GM13977 (cell line): ENCODE measurements at regions not wholly inside any gene's neighbourhood (a gene's known extent, or its start where the extent isn't known, plus 50 kb on each side); places are given as distances from the start of the nearest gene placed in this dataset.
"Not testable (repeated sequence)": the region's sequence is repeated elsewhere in the genome, so short reads cannot be mapped to it uniquely, and the experiment has no call there.

Source experiments
- DNase-seq: peaks from one replicate; pipeline ENCODE4 v3.0.0; 2012; ENCODE audit warnings: low spot score
- CTCF ChIP-seq: IDR thresholded peaks from 2 replicates; pipeline ENCODE4 v1.5.1; 2012; ENCODE audit warnings: mild to moderate bottlenecking, control low read depth; ENCODE audit not compliant: insufficient read depth; ENCODE audit errors: extremely low read depth, missing control alignments
- in situ Hi-C: fragments of 300-500 bp; cut with MboI; formaldehyde crosslinking; loops from one replicate; pipeline ENCODE4 v1.12.0; 2022; ENCODE audit warnings: low sequenced_read_pairs, low pct_unique_long_range_greater_than_20kb, mixed read lengths, inconsistent platforms; ENCODE audit not compliant: unreplicated experiment

DNA sequence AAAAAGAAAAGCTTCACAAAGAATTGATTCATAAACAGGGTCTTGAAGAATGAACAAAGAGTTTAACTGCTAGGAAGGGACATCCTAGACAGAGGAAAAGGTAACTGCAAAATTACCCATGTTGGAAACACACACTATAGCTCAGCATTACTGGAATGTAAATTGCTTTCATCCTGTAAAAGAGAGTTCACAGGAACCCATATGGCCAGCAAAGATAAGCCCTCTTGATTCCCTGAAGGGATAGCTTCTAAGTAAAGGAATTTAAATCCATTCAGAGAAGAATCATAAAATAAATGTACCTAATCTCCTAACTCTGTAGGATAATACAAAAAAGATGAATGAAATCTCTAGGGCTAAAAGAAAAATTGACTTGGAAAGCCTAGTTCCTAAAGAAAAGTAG lies 107.1 kb upstream of the INTU start:
- DNase-seq: no peak
- in situ Hi-C loops: no loop called here
- TF ChIP-seq CTCF: no peak

GRCh38 chr4:127528302-127528701 lies 104.5 kb upstream of the INTU start:
- no peak for TF ChIP-seq CTCF
- in situ Hi-C loops: no loop called here

DNA sequence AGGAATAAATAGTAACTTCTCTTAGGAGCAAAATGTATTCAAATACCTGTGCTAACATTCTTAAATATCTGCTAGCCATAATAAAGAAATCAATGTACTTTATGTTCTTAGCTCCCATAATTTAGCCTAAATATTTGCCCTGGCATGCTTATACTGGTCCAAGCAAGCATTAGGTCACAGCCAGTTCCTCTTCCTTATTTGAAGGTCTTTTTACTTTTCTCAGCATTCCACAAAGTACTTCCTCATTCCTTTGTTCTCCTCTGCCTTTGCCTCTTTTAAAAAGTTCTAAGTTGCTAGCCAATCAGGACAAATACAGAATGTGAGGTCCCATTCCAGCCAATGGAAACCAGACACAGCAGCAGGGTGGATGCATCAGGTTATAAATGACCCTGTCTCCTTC lies 102.9 kb upstream of the INTU start:
- in situ Hi-C loops, DNase-seq: not testable (repeated sequence)

More at GRCh38 chr4:127528302-127528701, 104.5 kb upstream of the INTU start:
- no peak for DNase-seq

- TF ChIP-seq CTCF: no peak
Measured at GRCh38 chr4:127533028-127533700, 99.6 kb upstream of the INTU start.

GRCh38 chr4:127534041-127534825 lies 98.5 kb upstream of the INTU start:
- in situ Hi-C loops: no loop called here
- no peak for TF ChIP-seq CTCF
- no peak for DNase-seq

More at GRCh38 chr4:127533028-127533700, 99.6 kb upstream of the INTU start:
- in situ Hi-C loops: no loop called here
- DNase-seq: no peak

DNA sequence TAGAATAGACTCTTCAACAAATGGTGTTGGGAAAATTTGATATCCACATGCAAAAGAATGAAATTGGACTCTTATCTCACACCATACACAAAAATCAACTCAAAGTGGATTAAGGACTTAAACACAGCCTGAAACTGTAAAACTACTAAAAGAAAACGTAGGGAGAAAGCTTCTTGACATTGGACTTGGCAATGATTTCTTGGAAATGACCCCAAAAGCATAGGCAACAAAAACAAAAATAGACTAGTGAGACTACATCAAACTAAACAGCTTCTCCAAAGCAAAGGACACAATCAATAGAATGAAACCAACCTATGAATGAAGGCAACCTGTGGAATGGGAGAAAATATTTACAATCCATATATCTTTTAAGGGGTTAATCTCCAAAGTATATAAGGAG lies 94.7 kb upstream of the INTU start:
- in situ Hi-C loops: no loop called here
- DNase-seq: no peak
- TF ChIP-seq CTCF: no peak

- no peak for DNase-seq
- in situ Hi-C loops: no loop called here
- no peak for TF ChIP-seq CTCF
Measured at GRCh38 chr4:127540497-127541025, 92.2 kb upstream of the INTU start.
